ENCODE measurements at regions not wholly inside any gene's neighbourhood (a gene's known extent, or its start where the extent isn't known, plus 50 kb on each side); places are given as distances from the start of the nearest gene placed in this dataset.

GRCh38 chr6:27669295-27669623 is 196.4 kb upstream of the ZNF184 start:
- TF ChIP-seq CTCF (conservative IDR thresholded peaks at IDR 0.05; ENCODE audit: low read depth, low read length) (no peak), POLR2A (IDR thresholded peaks at IDR 0.05; ENCODE audit: low read depth, low read length) (no peak), MAZ (IDR thresholded peaks at IDR 0.05; ENCODE audit: borderline replicate concordance, low read depth, low read length) (no peak), RFX5 (IDR thresholded peaks at IDR 0.05; ENCODE audit: low read depth, low read length) (no peak), CEBPB (IDR thresholded peaks at IDR 0.05; ENCODE audit: low read depth, low read length) (no peak), CHD1 (IDR thresholded peaks at IDR 0.05; ENCODE audit: low read depth, low read length) (no peak)

Data from IMR-90 (cell line).